ENCODE measurements at regions not wholly inside any gene's neighbourhood (a gene's known extent, or its start where the extent isn't known, plus 50 kb on each side); places are given as distances from the start of the nearest gene placed in this dataset.
A peak's percentile ranks its signal among the peaks of the same experiment; 100 is the strongest.

- DNase-seq (ENCODE audit: insufficient read length, low spot score) (no peak), FAIRE-seq (no peak)
Measured at GRCh38 chr1:61627365-61627764, 97.6 kb downstream of the TM2D1 start.

GRCh38 chr1:61626816-61627215 lies 98.1 kb downstream of the TM2D1 start:
- FAIRE-seq (peak; percentile 18), DNase-seq (ENCODE audit: insufficient read length, low spot score) (no peak)

GRCh38 chr1:61623852-61624251 lies 101.1 kb downstream of the TM2D1 start:
- no peak for FAIRE-seq

GRCh38 chr1:61620536-61620935 lies 104.4 kb downstream of the TM2D1 start:
- FAIRE-seq (no peak), DNase-seq (ENCODE audit: insufficient read length, low spot score) (no peak)

More at GRCh38 chr1:61623852-61624251, 101.1 kb downstream of the TM2D1 start:
- DNase-seq (ENCODE audit: insufficient read length, low spot score): no peak

- no peak for DNase-seq (ENCODE audit: insufficient read length, low spot score)
Measured at GRCh38 chr1:61618755-61619154, 106.2 kb downstream of the TM2D1 start.

GRCh38 chr1:61618193-61618592 lies 106.7 kb downstream of the TM2D1 start:
- FAIRE-seq (no peak), DNase-seq (ENCODE audit: insufficient read length, low spot score) (no peak)

More at GRCh38 chr1:61618755-61619154, 106.2 kb downstream of the TM2D1 start:
- no peak for FAIRE-seq

- no peak for FAIRE-seq
Measured at GRCh38 chr1:61616830-61617229, 108.1 kb downstream of the TM2D1 start.

GRCh38 chr1:61612602-61613001 lies 112.3 kb downstream of the TM2D1 start:
- FAIRE-seq (no peak), DNase-seq (ENCODE audit: insufficient read length, low spot score) (no peak)

More at GRCh38 chr1:61616830-61617229, 108.1 kb downstream of the TM2D1 start:
- DNase-seq (ENCODE audit: insufficient read length, low spot score): no peak

- DNase-seq (ENCODE audit: insufficient read length, low spot score) (no peak), FAIRE-seq (no peak)
Measured at GRCh38 chr1:61609040-61609439, 115.9 kb downstream of the TM2D1 start.

- FAIRE-seq (no peak), DNase-seq (ENCODE audit: insufficient read length, low spot score) (no peak)
Measured at GRCh38 chr1:61607448-61607847, 117.5 kb downstream of the TM2D1 start.

GRCh38 chr1:61606448-61607312 lies 118.3 kb downstream of the TM2D1 start:
- DNase-seq (ENCODE audit: insufficient read length, low spot score): no peak
- no peak for FAIRE-seq

- FAIRE-seq: no peak
- DNase-seq (ENCODE audit: insufficient read length, low spot score): no peak
Measured at GRCh38 chr1:61605607-61606321, 119.2 kb downstream of the TM2D1 start.

GRCh38 chr1:61604684-61605083 lies 120.3 kb downstream of the TM2D1 start:
- FAIRE-seq (no peak), DNase-seq (ENCODE audit: insufficient read length, low spot score) (no peak)

GRCh38 chr1:61604261-61604660 lies 120.7 kb downstream of the TM2D1 start:
- DNase-seq (ENCODE audit: insufficient read length, low spot score) (no peak), FAIRE-seq (no peak)

GRCh38 chr1:61602663-61603062 lies 122.3 kb downstream of the TM2D1 start:
- FAIRE-seq: no peak
- DNase-seq (ENCODE audit: insufficient read length, low spot score): no peak

- DNase-seq (ENCODE audit: insufficient read length, low spot score): no peak
- no peak for FAIRE-seq
Measured at GRCh38 chr1:61597601-61598000, 127.3 kb downstream of the TM2D1 start.

- no peak for DNase-seq (ENCODE audit: insufficient read length, low spot score)
- FAIRE-seq: no peak
Measured at GRCh38 chr1:61593331-61593730, 131.6 kb downstream of the TM2D1 start.

GRCh38 chr1:61591351-61591750 lies 133.6 kb downstream of the TM2D1 start:
- no peak for FAIRE-seq
- DNase-seq (ENCODE audit: insufficient read length, low spot score): no peak

- FAIRE-seq (peak; percentile 90), DNase-seq (ENCODE audit: insufficient read length, low spot score) (peak; percentile 43)
Measured at GRCh38 chr1:61588736-61589672, 135.9 kb downstream of the TM2D1 start.

GRCh38 chr1:61585714-61586113 lies 139.2 kb downstream of the TM2D1 start:
- no peak for DNase-seq (ENCODE audit: insufficient read length, low spot score)
- no peak for FAIRE-seq

- FAIRE-seq (no peak), DNase-seq (ENCODE audit: insufficient read length, low spot score) (no peak)
Measured at GRCh38 chr1:61583703-61584102, 141.2 kb downstream of the TM2D1 start.

Data from GM19239 (cell line).